WTC11 (cell line): ENCODE measurements at regions not wholly inside any gene's neighbourhood (a gene's known extent, or its start where the extent isn't known, plus 50 kb on each side); places are given as distances from the start of the nearest gene placed in this dataset.

ENCODE experiments used
- ATAC-seq: fragments of 200-7000 bp; cut with Tn5 transposase; 2 replicates; pipeline ENCODE4 v1.10.0; 2021; ENCODE audit warnings: mild to moderate bottlenecking, moderate library complexity
- CTCF ChIA-PET: fragments of 300-600 bp; sonication (Branson Sonifier 250); formaldehyde crosslinking; loops from one replicate; lab custom pipeline; 2021; ENCODE audit warnings: antibody characterized with exemption; lab: Charles Lee
- POLR2A ChIA-PET: fragments of 350-600 bp; sonication (Branson Sonifier 250); formaldehyde crosslinking; loops from one replicate; lab custom pipeline; 2021; ENCODE audit warnings: antibody characterized with exemption; lab: Charles Lee
- DNase-seq: peaks from one replicate; pipeline ENCODE4 v3.0.0; 2021; ENCODE audit warnings: low spot score
- H3K27ac Mint-ChIP-seq: 2 replicates; pipeline ENCODE4 v1.8.0; 2021; ENCODE audit warnings: mixed read lengths
- H3K27me3 Mint-ChIP-seq: 2 replicates; pipeline ENCODE4 v1.8.0; 2021; ENCODE audit warnings: low read depth, mild to moderate bottlenecking, moderate library complexity, mixed read lengths
- H3K36me3 Mint-ChIP-seq: 2 replicates; pipeline ENCODE4 v1.8.0; 2021; ENCODE audit warnings: mixed read lengths
- H3K4me1 Mint-ChIP-seq: 2 replicates; pipeline ENCODE4 v1.8.0; 2022; ENCODE audit warnings: mixed read lengths
- H3K4me3 Mint-ChIP-seq: 2 replicates; pipeline ENCODE4 v1.8.0; 2021; ENCODE audit warnings: mild to moderate bottlenecking, moderate library complexity, mixed read lengths
- H3K9me3 Mint-ChIP-seq: 2 replicates; pipeline ENCODE4 v1.8.0; 2021; ENCODE audit warnings: mixed read lengths
- ARID4B ChIP-seq: sonication (generic); formaldehyde crosslinking; IDR thresholded peaks from 2 replicates; pipeline ENCODE4 v1.8.0; 2023; ENCODE audit warnings: missing genetic modification reagents, mild to moderate bottlenecking, borderline replicate concordance
- ATF2 ChIP-seq: sonication (generic); formaldehyde crosslinking; IDR thresholded peaks from 2 replicates; pipeline ENCODE4 v1.8.1; 2022; ENCODE audit warnings: low read depth, missing genetic modification reagents, borderline replicate concordance
- ATF6 ChIP-seq: sonication (generic); formaldehyde crosslinking; IDR thresholded peaks from 2 replicates; pipeline ENCODE4 v1.8.1; 2023; ENCODE audit warnings: mild to moderate bottlenecking, missing genetic modification reagents
- CDX4 ChIP-seq: fragments of 250-450 bp; sonication (Bioruptor Pico); IDR thresholded peaks from 2 replicates; pipeline ENCODE4 v1.9.0; 2021; ENCODE audit warnings: moderate library complexity, mild to moderate bottlenecking, inconsistent platforms, borderline replicate concordance
- E2F4 ChIP-seq: sonication (generic); formaldehyde crosslinking; IDR thresholded peaks from 2 replicates; pipeline ENCODE4 v1.8.1; 2022; ENCODE audit warnings: low read depth, mild to moderate bottlenecking, moderate library complexity, missing genetic modification reagents, borderline replicate concordance
- ERG ChIP-seq: fragments of 250-450 bp; sonication (Bioruptor Pico); IDR thresholded peaks from 2 replicates; pipeline ENCODE4 v1.8.0; 2021; ENCODE audit warnings: mild to moderate bottlenecking
- FOXP1 ChIP-seq: sonication (generic); formaldehyde crosslinking; IDR thresholded peaks from 2 replicates; pipeline ENCODE4 v1.8.0; 2022; ENCODE audit warnings: missing genetic modification reagents, mild to moderate bottlenecking, moderate library complexity, borderline replicate concordance
- HMGXB4 ChIP-seq: sonication (generic); formaldehyde crosslinking; IDR thresholded peaks from 2 replicates; pipeline ENCODE4 v1.8.1; 2023; ENCODE audit warnings: mild to moderate bottlenecking, moderate library complexity, missing genetic modification reagents
- JUN ChIP-seq: sonication (generic); formaldehyde crosslinking; IDR thresholded peaks from 2 replicates; pipeline ENCODE4 v1.8.0; 2023; ENCODE audit warnings: mild to moderate bottlenecking, missing genetic modification reagents
- MAX ChIP-seq: sonication (generic); formaldehyde crosslinking; IDR thresholded peaks from 2 replicates; pipeline ENCODE4 v1.8.0; 2022; ENCODE audit warnings: mild to moderate bottlenecking, missing genetic modification reagents
- MYBL2 ChIP-seq: sonication (generic); formaldehyde crosslinking; IDR thresholded peaks from 2 replicates; pipeline ENCODE4 v1.8.1; 2023; ENCODE audit warnings: mild to moderate bottlenecking, moderate library complexity, missing genetic modification reagents
- NFATC4 ChIP-seq: fragments of 250-450 bp; sonication (Bioruptor Pico); IDR thresholded peaks from 2 replicates; pipeline ENCODE4 v1.9.0; 2021; ENCODE audit warnings: mild to moderate bottlenecking
- TEAD1 ChIP-seq: sonication (generic); formaldehyde crosslinking; IDR thresholded peaks from 2 replicates; pipeline ENCODE4 v1.8.0; 2022; ENCODE audit warnings: mild to moderate bottlenecking, missing genetic modification reagents
- TEAD4 ChIP-seq: sonication (generic); formaldehyde crosslinking; IDR thresholded peaks from 2 replicates; pipeline ENCODE4 v1.8.0; 2022; ENCODE audit warnings: mild to moderate bottlenecking, missing genetic modification reagents
- USF1 ChIP-seq: sonication (generic); formaldehyde crosslinking; IDR thresholded peaks from 2 replicates; pipeline ENCODE4 v1.8.0; 2022; ENCODE audit warnings: mild to moderate bottlenecking, missing genetic modification reagents
- ZNF121 ChIP-seq: sonication (generic); formaldehyde crosslinking; IDR thresholded peaks from 2 replicates; pipeline ENCODE4 v1.8.0; 2023; ENCODE audit warnings: missing genetic modification reagents
- ZNF232 ChIP-seq: sonication (generic); formaldehyde crosslinking; IDR thresholded peaks from 2 replicates; pipeline ENCODE4 v1.8.0; 2022; ENCODE audit warnings: mild to moderate bottlenecking, missing genetic modification reagents
- ZNF671 ChIP-seq: fragments of 250-450 bp; sonication (Bioruptor Pico); IDR thresholded peaks from 2 replicates; pipeline ENCODE4 v1.8.0; 2021; ENCODE audit warnings: mild to moderate bottlenecking

- no peak for DNase-seq
- ChIA-PET POLR2A (no interaction called here), CTCF (no interaction called here)
- no peaks in the 10 kb centered on the region for H3K27me3 Mint-ChIP-seq
- no peak overlapping the region for H3K27ac Mint-ChIP-seq
- H3K4me3 Mint-ChIP-seq: no peak overlapping the region
- H3K4me1 Mint-ChIP-seq: no peaks in the 10 kb centered on the region
- no peaks in the 10 kb centered on the region for H3K9me3 Mint-ChIP-seq
- ATAC-seq: no peak
- H3K36me3 Mint-ChIP-seq: no peaks in the 10 kb centered on the region
- no peak for TF ChIP-seq HMGXB4 (CRISPR knock-in tag)
- TF ChIP-seq USF1 (CRISPR knock-in tag): no peak
- no peak for TF ChIP-seq ATF2
- TF ChIP-seq TEAD4 (CRISPR knock-in tag): no peak
- no peak for TF ChIP-seq ZNF671
- TF ChIP-seq NFATC4 (CRISPR knock-in tag): no peak
- no peak for TF ChIP-seq TEAD1 (CRISPR knock-in tag)
- no peak for TF ChIP-seq ARID4B (CRISPR knock-in tag)
- TF ChIP-seq ZNF232: no peak
- no peak for TF ChIP-seq ZNF121 (CRISPR knock-in tag)
- no peak for TF ChIP-seq FOXP1 (CRISPR knock-in tag)
- no peak for TF ChIP-seq CDX4 (CRISPR knock-in tag)
- no peak for TF ChIP-seq MAX (CRISPR knock-in tag)
- TF ChIP-seq MYBL2: no peak
- TF ChIP-seq E2F4: no peak
- no peak for TF ChIP-seq ATF6 (CRISPR knock-in tag)
- TF ChIP-seq ERG (CRISPR knock-in tag): no peak
- no peak for TF ChIP-seq JUN (CRISPR knock-in tag)
Observed at GRCh38 chr11:80525663-80526405, 1085.0 kb upstream of the TENM4 start.
